Putamen (tissue), 1 donor: ENCODE measurements at regions not wholly inside any gene's neighbourhood (a gene's known extent, or its start where the extent isn't known, plus 50 kb on each side); places are given as distances from the start of the nearest gene placed in this dataset.
"Not testable (repeated sequence)": the region's sequence is repeated elsewhere in the genome, so short reads cannot be mapped to it uniquely, and the experiment has no call there.

Experiments
- DNase-seq: peaks from one replicate; pipeline ENCODE4 v3.0.0-alpha.2; 2016; ENCODE audit warnings: low spot score

DNA sequence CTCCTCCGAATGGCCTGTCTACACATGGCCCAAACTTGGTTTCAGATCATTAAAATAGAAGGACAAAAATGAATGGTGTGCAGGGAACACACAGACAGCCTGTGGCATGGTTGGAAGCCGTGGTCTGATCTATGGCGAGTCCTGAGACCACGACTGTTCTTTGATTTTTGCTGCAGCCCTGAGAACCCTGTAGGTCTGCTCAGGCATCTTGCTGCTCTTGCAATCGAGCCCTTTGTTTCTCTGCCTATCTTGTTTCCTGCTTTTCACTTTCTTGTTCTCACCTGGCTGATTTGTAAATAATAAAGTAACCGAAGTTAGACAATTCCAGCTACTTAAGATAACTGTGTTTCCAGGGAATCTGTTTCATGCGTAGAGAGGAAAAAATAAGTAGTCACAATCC, 54.1 kb upstream of the NBPF9 start:
- not testable (repeated sequence) for DNase-seq

DNA sequence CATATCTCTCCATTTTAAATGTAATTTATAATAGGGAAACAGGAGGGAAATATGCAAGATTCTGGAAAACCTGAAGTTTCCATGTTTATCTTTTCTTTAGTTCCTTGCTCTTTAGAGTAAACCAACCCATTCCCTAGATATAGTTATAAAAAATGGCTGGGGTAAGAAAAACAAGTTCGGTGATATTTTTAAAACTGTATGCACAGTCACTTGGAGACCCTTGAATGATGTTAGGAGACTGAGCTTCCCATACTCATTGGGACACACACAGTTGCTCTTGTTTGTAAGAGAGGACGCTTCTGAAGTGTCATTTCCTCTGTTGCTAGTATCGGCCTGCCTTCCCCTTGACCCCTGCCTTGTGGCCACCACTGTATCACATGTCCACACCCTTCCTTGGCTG, 55.0 kb upstream of the NBPF9 start:
- not testable (repeated sequence) for DNase-seq

DNA sequence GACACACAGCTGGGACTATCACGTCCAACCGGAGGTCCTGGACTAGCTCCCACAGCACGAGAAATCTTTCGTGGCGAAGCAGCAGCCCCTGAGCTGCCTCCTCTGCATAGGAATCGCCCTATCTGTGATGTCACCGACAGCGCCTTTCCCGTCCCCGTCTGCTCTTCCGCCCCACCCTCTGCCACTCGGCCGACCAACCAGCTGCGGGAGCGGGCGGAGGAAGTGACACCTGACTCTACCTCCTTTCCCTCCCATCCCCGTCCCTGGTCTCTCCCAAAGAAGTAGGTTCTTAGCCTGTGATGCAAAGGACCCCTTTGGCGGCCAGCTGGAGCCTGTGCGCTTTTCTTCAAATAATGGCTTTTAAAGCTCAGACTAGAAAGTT, 59.7 kb upstream of the NBPF9 start:
- DNase-seq, result not testable (repeated sequence)

DNA sequence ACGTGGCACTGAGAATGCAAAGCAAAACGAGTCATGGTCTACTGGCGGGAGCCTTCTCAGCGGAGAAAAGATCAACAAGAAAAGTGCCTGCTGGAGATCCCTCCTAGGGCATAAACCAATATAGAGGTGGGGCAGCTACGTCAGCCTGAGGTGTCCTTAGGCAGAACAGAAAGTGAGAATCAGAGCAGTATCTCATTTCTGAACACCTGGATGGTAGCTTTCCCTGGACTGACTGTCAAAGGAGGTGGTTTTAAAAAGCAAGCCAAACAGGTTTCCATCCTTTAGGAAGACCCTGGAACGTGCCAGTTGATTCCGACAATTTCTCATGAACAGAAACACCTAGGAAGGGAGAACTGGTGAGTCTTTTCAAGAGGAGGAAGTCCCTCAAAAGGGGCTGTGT, 71.4 kb upstream of the NBPF9 start:
- not testable (repeated sequence) for DNase-seq

DNA sequence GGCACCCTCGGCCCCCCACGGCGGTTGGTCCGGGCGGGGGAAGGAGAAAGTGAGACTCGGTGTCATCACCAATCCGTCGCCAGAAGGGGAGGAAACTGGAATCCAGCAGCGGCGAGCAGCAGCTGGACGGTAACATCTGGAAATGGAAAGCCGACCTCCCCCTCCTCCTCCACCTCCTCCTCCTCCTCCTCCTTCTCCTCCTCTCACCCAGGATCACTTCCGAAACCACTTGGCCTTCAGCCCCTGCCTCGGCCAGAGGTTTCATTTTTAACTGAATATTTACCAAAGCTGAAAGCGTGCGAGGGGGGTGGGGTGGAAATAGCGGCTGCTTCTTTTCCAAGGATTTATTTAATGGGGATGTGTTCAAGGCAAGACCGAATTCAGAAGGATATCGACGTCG, 72.5 kb upstream of the NBPF9 start:
- not testable (repeated sequence) for DNase-seq

DNA sequence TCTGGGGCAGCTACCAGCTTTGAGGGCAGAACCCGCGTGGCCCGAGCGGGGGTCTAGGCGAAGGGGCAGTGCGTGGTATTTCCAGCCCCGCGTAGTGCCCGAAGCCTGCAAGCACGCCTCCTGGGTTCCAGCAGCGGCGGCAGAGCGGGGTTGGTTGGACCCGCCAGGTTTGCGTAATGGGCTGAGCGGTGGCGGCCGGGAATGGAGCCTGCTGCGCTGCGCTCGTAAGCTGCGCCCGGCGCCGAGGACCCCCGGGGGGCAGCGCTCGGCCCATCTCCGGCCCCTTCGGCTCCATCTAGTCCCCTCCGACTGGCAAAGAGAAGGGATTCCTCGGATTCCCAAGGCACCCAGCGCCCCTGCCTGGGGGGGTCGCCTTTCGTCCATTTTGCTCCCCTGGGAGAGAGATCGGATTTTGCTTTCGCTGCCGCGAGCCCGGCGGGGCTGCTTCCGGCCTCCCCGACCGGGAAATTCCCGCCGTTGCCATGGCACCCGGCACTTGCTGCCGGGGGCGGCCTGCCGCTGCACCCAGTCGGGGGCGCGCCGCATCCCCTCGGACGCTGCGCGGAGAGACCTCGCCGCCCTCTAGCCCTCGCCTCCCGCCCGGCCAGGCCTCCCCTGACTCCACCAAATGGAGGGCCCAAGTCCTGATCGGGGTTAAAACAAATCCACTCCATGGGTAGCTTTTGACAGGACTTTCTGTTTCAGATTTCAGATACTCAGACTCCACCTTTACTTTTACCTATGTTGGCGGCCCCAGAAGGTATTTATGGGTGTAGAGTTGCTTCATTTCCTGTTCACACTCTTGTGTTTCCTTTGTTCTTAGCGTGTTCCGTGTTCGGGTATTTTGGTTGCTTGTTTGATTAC, 73.3 kb upstream of the NBPF9 start:
- DNase-seq, result peak; percentile 6

DNA sequence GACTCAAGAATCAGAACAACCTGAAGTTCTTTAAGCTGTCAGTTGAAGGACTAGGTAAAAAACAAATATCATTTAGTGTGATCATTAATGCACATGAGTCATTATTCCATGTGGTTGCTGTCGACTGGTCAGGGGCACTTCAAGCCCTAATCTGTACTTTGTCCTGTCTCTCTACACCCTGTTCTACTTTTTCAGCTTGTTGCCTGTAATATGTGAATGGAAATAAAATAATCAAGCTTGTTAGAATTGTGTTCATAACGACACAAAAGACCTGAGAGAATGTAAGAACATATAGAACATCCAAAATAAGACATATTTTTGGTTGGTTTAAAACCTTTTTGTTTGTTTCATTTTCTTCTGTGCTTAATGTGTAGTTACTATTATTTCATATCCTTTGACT, 87.4 kb upstream of the NBPF9 start:
- not testable (repeated sequence) for DNase-seq

DNA sequence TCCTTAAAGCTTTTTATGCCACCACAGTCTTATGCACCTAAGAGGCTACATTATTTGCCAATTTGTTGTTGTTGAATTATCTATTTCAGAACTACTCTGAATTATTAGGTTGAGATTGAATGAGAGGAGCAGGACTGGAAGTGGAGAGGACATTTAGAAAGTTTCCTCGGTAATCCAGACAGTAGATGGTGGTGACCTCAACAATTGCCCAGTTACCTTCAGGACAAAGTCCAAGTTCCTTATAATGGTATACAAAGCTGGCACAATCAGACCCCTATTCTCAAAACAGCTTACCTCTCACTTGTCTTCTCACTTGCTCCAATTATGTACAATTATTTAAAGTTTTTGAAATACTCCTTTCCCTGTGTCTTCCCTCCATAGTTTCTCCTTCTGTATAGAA, 93.3 kb upstream of the NBPF9 start:
- not testable (repeated sequence) for DNase-seq

DNA sequence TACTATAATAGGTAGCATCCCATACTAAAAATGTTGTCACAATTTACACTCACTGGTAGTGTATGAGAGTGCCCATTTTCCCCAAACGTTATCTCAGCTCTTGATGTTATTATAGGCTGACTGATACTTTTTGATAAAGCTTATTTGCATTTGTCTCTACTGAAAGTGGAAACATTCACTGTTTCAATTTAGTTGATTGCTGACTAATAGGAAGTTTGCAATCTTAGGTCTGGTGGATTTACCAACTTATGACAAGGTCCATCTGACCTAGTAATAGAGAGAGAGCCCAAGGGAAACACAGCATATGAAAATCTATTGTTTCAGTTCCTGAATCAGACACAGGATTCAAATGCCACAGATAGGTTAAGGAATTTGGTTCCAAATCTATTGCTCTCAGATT, 97.2 kb upstream of the NBPF9 start:
- not testable (repeated sequence) for DNase-seq

DNA sequence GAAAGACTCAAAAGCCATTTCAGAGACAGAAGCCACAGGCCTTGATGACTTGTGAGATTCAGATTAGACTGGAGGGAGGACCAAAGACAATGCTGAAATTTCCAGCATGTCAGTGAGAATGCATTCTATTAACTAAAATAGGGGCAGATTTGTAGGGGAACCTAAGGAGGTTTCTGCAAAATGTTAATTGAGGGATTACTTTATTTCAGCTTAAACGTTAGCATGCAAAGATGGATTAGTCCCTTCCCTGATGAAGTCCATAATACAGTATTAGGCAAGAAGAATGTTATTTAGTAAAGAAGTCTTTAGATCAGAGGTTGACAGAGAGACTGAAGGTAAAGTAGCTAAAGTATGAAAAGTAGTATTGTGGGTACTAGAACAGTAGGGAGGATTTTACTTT, 98.9 kb upstream of the NBPF9 start:
- DNase-seq, result not testable (repeated sequence)

DNA sequence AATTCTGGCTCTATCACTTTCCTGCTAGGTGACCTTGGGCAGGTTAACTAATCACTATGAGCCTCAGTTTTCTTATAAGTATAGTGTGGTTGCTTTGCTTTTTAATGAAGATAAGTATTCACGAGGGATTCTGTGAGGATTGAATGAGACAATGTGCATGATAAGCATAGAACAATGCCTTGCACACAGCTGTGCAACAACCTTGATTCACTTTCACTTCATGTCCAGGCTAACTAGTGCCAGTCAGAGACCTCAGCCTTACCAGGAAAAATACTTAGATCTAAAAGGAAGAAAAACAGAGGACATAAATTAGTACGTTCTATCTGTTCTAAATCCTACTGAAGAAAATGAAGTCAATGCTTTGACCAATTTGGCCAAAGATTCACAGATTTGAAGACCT, 101.0 kb upstream of the NBPF9 start:
- DNase-seq, result not testable (repeated sequence)

DNA sequence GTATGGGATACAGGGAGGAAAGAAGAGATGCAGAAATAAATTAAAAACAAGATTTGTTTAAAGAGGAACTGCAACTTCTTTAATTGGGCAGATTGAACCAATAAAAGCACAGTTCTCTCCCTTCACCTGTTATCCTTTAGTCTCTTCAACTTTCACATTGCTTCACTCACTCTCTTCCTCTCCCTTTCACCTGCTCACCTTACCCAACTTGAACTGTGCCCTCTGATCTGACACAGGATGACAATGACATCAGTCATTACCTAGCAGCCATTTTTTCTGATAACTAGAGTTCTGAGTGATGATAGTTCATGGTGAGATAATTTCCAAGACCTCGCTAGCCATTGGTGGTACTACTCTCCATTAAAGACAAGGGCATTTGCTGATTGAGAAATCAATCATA, 105.5 kb upstream of the NBPF9 start:
- not testable (repeated sequence) for DNase-seq

DNA sequence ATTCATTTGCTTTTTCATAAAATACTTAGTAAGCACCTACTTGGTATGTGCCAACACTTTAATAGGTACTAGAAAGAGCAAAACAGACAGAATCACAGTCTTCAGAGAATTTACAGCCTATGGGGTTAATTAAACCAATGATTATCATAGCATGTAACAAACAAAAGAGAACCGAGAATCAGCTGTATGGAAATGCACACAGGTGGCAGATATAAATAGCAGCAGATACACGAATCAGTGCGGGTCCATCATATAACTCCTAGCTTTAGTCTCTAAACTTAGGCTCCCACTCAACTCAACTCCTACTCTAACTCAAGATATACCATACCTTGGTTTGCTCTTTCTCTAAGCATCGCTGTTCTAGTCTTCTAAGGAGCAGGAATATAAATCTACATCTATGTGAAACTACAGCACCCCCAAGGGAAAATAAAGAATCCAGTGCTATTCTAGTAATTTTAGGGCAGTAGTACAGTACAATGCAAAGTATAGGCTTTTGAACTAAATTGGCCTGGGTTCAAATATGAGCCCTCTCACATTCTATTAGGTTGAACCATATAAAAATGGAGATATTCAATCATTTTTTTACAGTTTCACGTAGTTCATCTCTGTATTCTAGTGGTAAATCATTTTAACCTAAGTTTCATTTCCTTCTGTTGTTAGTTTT, 108.5 kb upstream of the NBPF9 start:
- DNase-seq, result not testable (repeated sequence)

DNA sequence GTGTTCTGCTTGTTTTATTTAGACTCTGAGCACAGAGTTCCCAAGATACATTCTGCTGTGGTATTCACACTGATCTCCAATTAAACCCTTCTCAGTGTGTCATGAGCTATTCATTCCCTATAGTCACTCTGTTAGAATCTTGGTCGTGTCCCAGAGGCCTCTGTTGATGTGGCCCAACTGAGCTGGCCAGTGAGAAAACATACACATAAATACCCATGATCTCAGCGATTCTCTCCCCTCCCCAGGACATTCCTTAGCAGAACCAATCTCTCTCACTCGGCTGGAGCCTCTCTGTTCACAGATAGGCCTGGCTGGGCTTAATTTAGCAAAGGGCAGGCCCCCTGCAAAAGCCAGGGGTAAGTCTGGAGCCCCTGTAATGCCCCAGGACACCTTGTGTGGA, 109.6 kb upstream of the NBPF9 start:
- DNase-seq, result not testable (repeated sequence)

DNA sequence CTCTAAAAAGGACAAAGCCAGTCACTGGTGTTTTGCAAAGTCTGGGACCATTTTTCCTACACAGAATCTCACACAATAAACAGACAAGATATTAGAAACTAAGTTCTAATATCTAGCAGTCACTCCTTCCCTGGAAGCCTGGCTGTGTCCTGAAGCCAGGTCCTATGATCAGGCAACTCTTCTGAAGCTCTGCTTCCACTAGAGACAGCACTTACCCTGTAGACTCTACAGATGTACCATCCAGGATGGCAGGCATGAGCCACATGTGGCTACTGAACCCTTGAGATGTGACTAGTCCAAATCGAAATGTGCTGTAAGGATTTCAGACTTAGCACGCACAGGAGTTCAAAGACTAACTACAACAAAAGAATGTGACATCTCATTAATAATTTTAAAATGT, 110.3 kb upstream of the NBPF9 start:
- DNase-seq, result not testable (repeated sequence)

DNA sequence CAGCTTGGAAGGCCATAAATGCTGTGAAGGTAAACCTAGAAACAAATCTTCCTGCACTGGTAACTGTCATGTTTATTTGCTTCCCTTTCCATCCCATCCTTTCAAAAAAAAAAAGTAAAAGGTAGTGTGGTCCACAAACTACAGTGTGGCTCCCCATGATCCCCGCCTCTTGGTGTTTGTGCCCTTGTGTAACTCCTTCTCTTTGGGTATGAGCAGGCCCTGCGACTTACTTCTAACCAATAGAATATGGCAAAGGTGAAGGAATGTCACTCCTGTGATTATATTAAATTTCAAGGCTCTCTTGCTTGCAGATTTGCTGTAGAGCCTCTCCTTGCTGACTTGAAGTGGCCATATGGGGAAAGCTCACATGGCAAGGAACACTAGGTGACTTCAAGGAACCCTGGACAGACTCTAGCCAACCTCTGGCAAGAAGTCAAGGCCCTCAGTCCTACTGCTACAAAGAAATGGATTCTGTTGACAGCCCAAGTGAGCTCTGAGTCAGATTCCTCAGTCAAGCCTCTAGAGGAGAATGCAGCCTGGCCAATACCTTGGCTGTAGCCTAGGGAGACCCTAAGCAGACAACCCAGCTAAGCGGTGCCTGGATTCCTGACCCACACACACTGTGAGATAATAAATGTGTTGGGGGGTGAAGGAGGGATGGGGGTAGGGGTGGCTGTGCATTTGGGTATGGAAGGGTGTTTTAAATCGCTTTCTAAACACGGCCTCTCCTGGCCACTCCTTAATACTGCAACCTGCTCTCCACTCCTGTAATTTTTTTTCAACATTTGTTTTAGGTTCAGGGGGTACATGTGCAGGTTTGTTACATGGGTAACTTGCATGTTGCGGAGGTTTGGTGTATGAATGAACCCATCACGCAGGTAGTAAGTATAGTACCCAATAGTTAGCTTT, 115.0 kb upstream of the NBPF9 start:
- not testable (repeated sequence) for DNase-seq

DNA sequence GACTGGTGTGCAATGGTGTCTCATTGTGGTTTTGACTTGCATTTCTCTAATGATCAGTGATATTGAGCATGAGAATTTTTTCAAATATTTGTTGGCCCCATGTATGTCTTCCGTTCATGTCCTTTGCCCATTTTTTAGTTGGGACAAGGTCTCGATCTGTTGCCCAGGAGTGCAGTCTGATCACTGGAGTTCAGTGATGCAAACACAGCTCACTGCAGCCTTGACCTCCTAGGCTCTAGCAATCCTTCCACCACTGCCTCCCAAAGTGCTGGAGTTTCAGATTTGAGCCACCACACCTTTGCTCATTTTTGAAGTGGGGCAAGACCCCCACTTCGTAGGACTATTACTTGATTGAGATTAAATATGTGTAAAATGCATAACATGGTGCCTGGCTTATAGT, 116.2 kb upstream of the NBPF9 start:
- DNase-seq, result not testable (repeated sequence)

DNA sequence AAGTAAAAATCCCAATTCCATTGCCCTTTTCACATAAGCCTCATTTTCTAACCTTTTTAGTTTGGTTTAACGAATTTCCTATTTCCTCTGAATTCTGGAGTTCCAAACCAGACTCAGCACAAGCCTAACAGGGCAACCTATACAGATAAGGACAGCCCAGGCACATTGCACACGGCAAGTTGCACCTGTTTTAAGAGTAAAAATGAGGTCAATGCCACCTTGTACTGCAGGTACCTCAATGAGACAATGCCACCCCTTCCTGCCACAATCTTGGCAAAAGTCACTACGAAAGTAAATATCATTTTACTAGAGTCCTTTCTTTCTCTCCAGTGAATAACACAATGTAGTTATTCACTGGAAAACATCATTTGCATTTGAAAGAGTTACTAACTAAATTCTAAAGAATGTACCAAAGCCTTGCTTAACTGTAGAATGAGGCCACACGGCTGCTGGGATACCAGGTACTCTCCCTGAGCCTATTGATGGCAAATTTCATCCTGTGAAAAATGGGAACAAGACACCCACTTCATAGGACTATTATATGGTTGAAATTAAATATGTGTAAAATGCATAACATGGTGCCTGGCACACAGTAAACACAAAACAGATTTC, 117.2 kb upstream of the NBPF9 start:
- not testable (repeated sequence) for DNase-seq

DNA sequence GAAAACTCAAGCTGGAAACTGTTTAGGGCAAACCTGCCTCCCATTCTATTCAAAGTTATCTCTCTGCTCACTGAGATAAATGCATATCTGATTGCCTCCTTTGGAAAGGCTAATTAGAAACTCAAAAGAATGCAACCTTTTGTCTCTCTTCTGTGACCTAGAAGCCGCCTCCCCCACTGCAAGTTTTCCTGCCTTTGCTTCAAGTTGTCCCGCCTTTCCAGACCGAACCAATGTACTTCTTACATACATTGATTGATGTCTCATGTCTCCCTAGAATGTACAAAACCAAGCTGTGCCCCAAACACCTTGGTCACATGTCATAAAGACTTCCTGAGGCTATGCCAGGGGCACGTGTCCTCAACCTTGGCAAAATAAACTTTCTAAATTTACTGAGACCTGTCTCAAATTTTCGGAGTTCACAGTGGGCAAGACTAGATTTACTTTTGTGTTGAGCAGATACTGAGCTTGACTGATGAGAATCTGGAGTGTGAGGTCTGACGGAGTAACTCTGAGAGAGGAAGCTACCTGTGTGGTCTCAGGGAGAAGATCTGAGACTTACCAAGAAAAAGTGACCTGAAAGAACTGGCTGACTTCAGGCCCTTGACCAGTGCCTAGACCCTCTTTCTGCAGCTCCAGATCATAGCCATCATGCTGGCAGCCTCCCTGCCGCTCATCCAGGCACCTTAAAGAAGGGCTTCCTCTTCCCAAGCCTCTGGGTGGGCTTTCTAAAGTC, 124.7 kb upstream of the NBPF9 start:
- DNase-seq, result not testable (repeated sequence)

DNA sequence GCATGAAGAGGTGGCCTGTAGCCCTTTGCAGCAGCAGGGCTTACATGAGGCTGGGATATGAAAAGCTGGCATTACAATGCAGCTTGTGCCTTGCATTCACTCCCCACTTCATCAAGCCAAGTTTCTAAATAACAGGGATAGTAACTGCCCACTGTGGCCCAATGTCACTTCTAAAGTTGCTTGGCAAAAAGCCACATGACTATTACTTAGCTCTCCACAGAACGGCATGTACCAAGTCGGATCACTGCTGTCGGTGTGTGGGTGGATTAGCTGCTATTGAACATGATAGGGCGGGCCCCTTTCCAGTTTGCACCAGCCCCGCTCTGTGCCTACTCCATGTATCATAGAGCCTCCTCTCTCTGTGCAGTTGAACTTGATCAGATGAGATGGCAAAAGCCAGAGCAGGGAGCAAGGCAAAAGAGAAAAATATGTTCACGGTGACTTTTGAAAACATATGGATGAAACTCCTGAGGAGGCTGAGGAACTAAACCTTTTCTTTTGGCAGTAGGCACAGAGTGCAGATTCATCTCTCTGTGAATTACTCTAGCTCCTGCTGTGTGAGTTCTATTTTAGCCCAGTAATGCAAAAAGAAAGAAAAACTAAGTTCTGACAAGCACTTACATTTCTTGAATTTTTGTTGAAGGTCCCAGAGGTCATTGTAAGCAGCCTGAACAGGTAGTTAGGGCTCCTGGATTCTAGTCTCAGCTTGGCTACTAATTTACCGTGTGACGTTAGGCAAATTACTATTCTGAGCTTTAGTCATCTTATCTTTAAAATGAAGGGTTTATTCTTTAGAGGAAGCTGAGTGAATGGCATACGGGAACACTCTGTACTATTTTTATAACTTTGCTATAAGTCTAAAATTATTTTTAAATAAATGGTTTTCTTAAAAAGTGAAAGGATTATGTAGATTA, 125.6 kb upstream of the NBPF9 start:
- not testable (repeated sequence) for DNase-seq
